B cell (primary cell): ENCODE measurements at regions not wholly inside any gene's neighbourhood (a gene's known extent, or its start where the extent isn't known, plus 50 kb on each side); places are given as distances from the start of the nearest gene placed in this dataset.

Experiments used
- ATAC-seq: fragments of 200-7000 bp; cut with Tn5 transposase; one replicate; pipeline ENCODE4 v1.10.0; 2021; ENCODE audit warnings: low read depth, mild to moderate bottlenecking, moderate number of reproducible peaks, moderate library complexity
- CTCF ChIA-PET: fragments of 350-600 bp; sonication (Branson Sonifier 250); formaldehyde crosslinking; loops from one replicate; lab custom pipeline; 2021; ENCODE audit warnings: antibody characterized with exemption, inconsistent platforms; lab: Charles Lee
- POLR2A ChIA-PET: fragments of 350-600 bp; sonication (Branson Sonifier 250); formaldehyde crosslinking; loops from one replicate; lab custom pipeline; 2021; ENCODE audit warnings: antibody characterized with exemption; lab: Charles Lee
- DNase-seq: peaks from one replicate; pipeline ENCODE4 v3.0.0; 2013
- H2AFZ ChIP-seq: 2 replicates; pipeline ENCODE4 v1.6.1; 2012; ENCODE audit warnings: mild to moderate bottlenecking, low read depth, low read length; ENCODE audit not compliant: insufficient read depth, poor library complexity, severe bottlenecking
- H3K27ac ChIP-seq, 2 donors: 1 replicate in 1 of 2; 2 replicates in 1 of 2; pipeline ENCODE4 v1.5.1; 2012 to 2013; ENCODE audit warnings: low read length in 2 of 2, mild to moderate bottlenecking in 2 of 2, moderate library complexity in 1 of 2
- H3K27me3 ChIP-seq, 4 experiments: fragments of 200-600 bp in 1 of 4; sonication (generic) in 1 of 4; replicated peaks in 1 of 4; 1 replicate in 2 of 4; 2 replicates in 2 of 4; pipeline versions ENCODE4 v1.6.1 to v1.7.0; 2013 to 2016; ENCODE audit warnings: low read length in 3 of 4, mild to moderate bottlenecking in 2 of 4, mixed read lengths in 1 of 4, moderate library complexity in 1 of 4; ENCODE audit not compliant: insufficient read depth in 4 of 4, control insufficient read depth in 3 of 4; ENCODE audit errors: control extremely low read depth in 1 of 4
- H3K36me3 ChIP-seq, 2 experiments: replicated peaks in 1 of 2; 1 replicate in 1 of 2; 2 replicates in 1 of 2; pipeline versions ENCODE4 v1.6.1 to v1.7.1; 2013; ENCODE audit warnings: low read length in 1 of 2; ENCODE audit not compliant: insufficient read depth in 2 of 2, control insufficient read depth in 1 of 2; ENCODE audit errors: control extremely low read depth in 1 of 2, extremely low read depth in 1 of 2
- H3K4me1 ChIP-seq, 2 donors: fragments of 200-600 bp in 1 of 2; sonication (generic) in 1 of 2; 1 replicate in 1 of 2; 2 replicates in 1 of 2; pipeline versions ENCODE4 v1.5.1 to v1.6.1; 2013 to 2017; ENCODE audit warnings: low read length in 2 of 2; ENCODE audit not compliant: control insufficient read depth in 2 of 2, insufficient read depth in 2 of 2
- H3K4me2 ChIP-seq: replicated peaks from 2 replicates; pipeline ENCODE3; 2012; ENCODE audit warnings: mild to moderate bottlenecking, low read depth, low read length; ENCODE audit not compliant: poor library complexity, severe bottlenecking
- H3K4me3 ChIP-seq, 5 experiments: fragments of 200-600 bp in 1 of 5; sonication (generic) in 1 of 5; 1 replicate in 3 of 5; 2 replicates in 2 of 5; pipeline versions ENCODE4 v1.5.1 to v1.7.0; 2011 to 2016; ENCODE audit warnings: low read length in 4 of 5, mild to moderate bottlenecking in 4 of 5, low read depth in 2 of 5, control low read depth in 1 of 5, moderate library complexity in 1 of 5; ENCODE audit not compliant: insufficient read depth in 1 of 5; ENCODE audit errors: control extremely low read depth in 1 of 5, extremely low read depth in 1 of 5
- H3K79me2 ChIP-seq: fragments of 200-600 bp; sonication (generic); one replicate; pipeline ENCODE4 v1.6.0; 2016; ENCODE audit warnings: low read length; ENCODE audit not compliant: control insufficient read depth, insufficient read depth
- H3K9ac ChIP-seq: fragments of 200-600 bp; sonication (generic); 2 replicates; pipeline ENCODE4 v1.6.1; 2017; ENCODE audit warnings: mild to moderate bottlenecking, low read length, moderate library complexity
- H3K9me3 ChIP-seq, 3 donors: one replicate each; pipeline versions ENCODE4 v1.6.1 to v1.7.1; 2013; ENCODE audit warnings: low read length in 2 of 3; ENCODE audit not compliant: control insufficient read depth in 2 of 3, insufficient read depth in 1 of 3; ENCODE audit errors: control extremely low read depth in 1 of 3
- H4K20me1 ChIP-seq: 2 replicates; pipeline ENCODE4 v1.6.0; 2012; ENCODE audit warnings: mild to moderate bottlenecking, low read length; ENCODE audit not compliant: insufficient read depth, control insufficient read depth, poor library complexity, severe bottlenecking
- H3K27ac Mint-ChIP-seq: one replicate; pipeline ENCODE4 v1.8.0; 2021; ENCODE audit warnings: mixed read lengths
- H3K27me3 Mint-ChIP-seq: one replicate; pipeline ENCODE4 v1.8.0; 2021; ENCODE audit warnings: mixed read lengths
- H3K4me1 Mint-ChIP-seq: one replicate; pipeline ENCODE4 v1.8.0; 2021; ENCODE audit warnings: mixed read lengths
- H3K4me3 Mint-ChIP-seq: one replicate; pipeline ENCODE4 v1.8.0; 2021; ENCODE audit warnings: mixed read lengths
- H3K9me3 Mint-ChIP-seq: one replicate; pipeline ENCODE4 v1.8.0; 2022; ENCODE audit warnings: mixed read lengths; ENCODE audit not compliant: insufficient read depth
- EZH2 ChIP-seq: IDR thresholded peaks from 2 replicates; pipeline ENCODE4 v1.6.1; 2012; ENCODE audit warnings: borderline replicate concordance, low read depth, mild to moderate bottlenecking, moderate library complexity, low read length; ENCODE audit not compliant: insufficient read depth, poor library complexity, severe bottlenecking
- WGBS: methylation state at CpG from one replicate; pipeline ENCODE4 v1.1.5; 2013; ENCODE audit warnings: missing lambda C conversion rate; ENCODE audit not compliant: insufficient coverage; 5-methylcytosine and 5-hydroxymethylcytosine counted together
- intact Hi-C: fragments of 100-400 bp; cut with micrococcal nuclease; formaldehyde crosslinking; loops from one replicate; pipeline ENCODE4 v1.10.0; 2022
- TF ChIP-seq, protein P1 (sequence below): fragments of 200-600 bp; IDR thresholded peaks from one replicate; pipeline ENCODE4 v1.8.0; 2022; ENCODE audit warnings: antibody characterized with exemption, mild to moderate bottlenecking

DNA sequence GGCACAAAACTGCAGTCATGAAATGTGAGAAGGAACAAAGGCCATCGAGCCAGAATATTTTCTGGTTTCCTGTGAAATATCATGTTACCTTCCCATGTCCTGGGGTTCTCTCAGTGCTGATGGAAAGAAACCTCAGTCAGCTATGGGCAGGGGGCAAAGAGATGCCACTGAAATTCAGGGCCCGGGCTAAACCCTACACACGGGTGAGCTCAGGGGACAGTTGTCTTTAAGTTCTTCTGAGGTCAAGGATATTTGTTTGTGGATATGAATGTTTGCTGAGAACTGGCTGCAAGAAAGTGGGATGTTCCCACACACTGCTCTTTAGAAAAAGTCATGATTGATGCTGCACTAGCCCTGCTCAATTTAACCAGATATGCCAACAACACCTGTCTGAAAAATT is 187.2 kb downstream of the MEX3B start:
- Mint-ChIP-seq H3K4me1 (peaks cover 3% of the 10 kb centered on the region), H3K4me3 (no peak overlapping the region), H3K27me3 (peaks cover 7% of the 10 kb centered on the region), H3K27ac (no peak overlapping the region), H3K9me3 (no peaks in the 10 kb centered on the region)
- WGBS, result 86% methylated on average over 3 of the region's 3 CpGs
- no peaks in the 10 kb centered on the region for H3K27me3 ChIP-seq
- H4K20me1 ChIP-seq, result no peaks in the 10 kb centered on the region
- DNase-seq (no peak), ATAC-seq (no peak)
- no peak overlapping the region for H3K9ac ChIP-seq
- no peaks in the 10 kb centered on the region for H3K36me3 ChIP-seq
- H3K79me2 ChIP-seq, result no peaks in the 10 kb centered on the region
- H3K4me3 ChIP-seq, result no peak overlapping the region
- intact Hi-C loops, result no loop called here
- peaks cover 0 to 5% of the 10 kb centered on the region in 2 donors for H3K4me1 ChIP-seq
- H3K4me2 ChIP-seq, result no peak overlapping the region
- ChIA-PET POLR2A (no interaction called here), CTCF (no interaction called here)
- H3K9me3 ChIP-seq, result no peaks in the 10 kb centered on the region
- TF ChIP-seq, protein P1, sequence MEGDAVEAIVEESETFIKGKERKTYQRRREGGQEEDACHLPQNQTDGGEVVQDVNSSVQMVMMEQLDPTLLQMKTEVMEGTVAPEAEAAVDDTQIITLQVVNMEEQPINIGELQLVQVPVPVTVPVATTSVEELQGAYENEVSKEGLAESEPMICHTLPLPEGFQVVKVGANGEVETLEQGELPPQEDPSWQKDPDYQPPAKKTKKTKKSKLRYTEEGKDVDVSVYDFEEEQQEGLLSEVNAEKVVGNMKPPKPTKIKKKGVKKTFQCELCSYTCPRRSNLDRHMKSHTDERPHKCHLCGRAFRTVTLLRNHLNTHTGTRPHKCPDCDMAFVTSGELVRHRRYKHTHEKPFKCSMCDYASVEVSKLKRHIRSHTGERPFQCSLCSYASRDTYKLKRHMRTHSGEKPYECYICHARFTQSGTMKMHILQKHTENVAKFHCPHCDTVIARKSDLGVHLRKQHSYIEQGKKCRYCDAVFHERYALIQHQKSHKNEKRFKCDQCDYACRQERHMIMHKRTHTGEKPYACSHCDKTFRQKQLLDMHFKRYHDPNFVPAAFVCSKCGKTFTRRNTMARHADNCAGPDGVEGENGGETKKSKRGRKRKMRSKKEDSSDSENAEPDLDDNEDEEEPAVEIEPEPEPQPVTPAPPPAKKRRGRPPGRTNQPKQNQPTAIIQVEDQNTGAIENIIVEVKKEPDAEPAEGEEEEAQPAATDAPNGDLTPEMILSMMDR, result no peak
- TF ChIP-seq EZH2, result no peak
- H2AFZ ChIP-seq, result no peak overlapping the region
- no peak overlapping the region for H3K27ac ChIP-seq

DNA sequence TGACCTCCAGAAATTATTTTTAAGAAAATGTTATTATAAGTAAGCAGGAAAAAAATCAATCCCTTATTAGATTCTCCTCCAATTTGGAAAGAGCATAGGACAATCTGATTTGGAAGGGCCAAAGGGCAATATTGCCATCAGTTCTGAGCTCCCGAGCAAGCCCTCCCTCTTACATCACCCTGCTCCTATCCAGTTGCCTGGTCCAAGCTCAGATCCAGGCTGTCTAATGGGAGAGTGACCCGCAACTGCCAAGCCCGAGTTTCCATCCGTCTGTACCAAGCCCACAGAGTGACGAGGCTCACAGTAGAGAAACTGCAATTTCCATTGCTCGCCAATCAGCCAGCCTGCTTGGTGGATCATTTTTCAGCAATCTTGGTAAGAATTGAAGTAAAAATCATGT is 187.7 kb downstream of the MEX3B start:
- no peaks in the 10 kb centered on the region for H3K79me2 ChIP-seq
- H2AFZ ChIP-seq, result no peak overlapping the region
- POLR2A ChIA-PET, result no interaction called here
- Mint-ChIP-seq H3K4me1 (peaks cover 3% of the 10 kb centered on the region), H3K27ac (no peak overlapping the region), H3K4me3 (no peak overlapping the region), H3K9me3 (no peaks in the 10 kb centered on the region), H3K27me3 (peaks cover 7% of the 10 kb centered on the region)
- no peak for TF ChIP-seq EZH2
- TF ChIP-seq, protein P1, result no peak
- H3K27ac ChIP-seq, result no peak overlapping the region
- no peak overlapping the region for H3K4me3 ChIP-seq
- H3K4me1 ChIP-seq, result peaks cover 0 to 5% of the 10 kb centered on the region in 2 donors
- no peaks in the 10 kb centered on the region for H3K36me3 ChIP-seq
- CTCF ChIA-PET, result no interaction called here
- DNase-seq (no peak), ATAC-seq (no peak)
- H3K4me2 ChIP-seq, result no peak overlapping the region
- no peak overlapping the region for H3K9ac ChIP-seq
- no peaks in the 10 kb centered on the region for H4K20me1 ChIP-seq
- H3K9me3 ChIP-seq, result no peaks in the 10 kb centered on the region
- H3K27me3 ChIP-seq, result no peaks in the 10 kb centered on the region
- intact Hi-C loops, result no loop called here
- 100% methylated on average over 5 of the region's 6 CpGs for WGBS
